ENCODE measurements at regions not wholly inside any gene's neighbourhood (a gene's known extent, or its start where the extent isn't known, plus 50 kb on each side); places are given as distances from the start of the nearest gene placed in this dataset.

DNA sequence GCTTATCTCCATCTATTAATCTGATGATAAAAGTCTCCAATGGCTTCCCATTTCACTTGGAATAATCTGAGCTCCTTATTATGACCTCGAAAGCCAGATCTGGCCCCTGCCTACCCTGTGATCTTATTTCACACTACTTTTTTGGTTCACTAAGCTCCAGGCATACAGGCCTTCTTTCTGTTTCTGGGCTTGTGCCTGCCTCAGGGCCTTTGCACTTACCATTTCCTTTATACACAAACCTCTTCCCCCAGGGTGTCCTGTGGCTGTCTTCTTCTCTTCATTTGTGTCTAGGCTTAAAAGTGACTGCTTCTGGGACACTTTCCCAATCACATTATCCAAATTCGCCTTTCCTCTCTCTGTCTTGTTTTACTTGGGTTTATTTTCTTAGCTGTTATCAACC lies 478.8 kb downstream of the LRIG3 start:
- TF ChIP-seq, protein P1, sequence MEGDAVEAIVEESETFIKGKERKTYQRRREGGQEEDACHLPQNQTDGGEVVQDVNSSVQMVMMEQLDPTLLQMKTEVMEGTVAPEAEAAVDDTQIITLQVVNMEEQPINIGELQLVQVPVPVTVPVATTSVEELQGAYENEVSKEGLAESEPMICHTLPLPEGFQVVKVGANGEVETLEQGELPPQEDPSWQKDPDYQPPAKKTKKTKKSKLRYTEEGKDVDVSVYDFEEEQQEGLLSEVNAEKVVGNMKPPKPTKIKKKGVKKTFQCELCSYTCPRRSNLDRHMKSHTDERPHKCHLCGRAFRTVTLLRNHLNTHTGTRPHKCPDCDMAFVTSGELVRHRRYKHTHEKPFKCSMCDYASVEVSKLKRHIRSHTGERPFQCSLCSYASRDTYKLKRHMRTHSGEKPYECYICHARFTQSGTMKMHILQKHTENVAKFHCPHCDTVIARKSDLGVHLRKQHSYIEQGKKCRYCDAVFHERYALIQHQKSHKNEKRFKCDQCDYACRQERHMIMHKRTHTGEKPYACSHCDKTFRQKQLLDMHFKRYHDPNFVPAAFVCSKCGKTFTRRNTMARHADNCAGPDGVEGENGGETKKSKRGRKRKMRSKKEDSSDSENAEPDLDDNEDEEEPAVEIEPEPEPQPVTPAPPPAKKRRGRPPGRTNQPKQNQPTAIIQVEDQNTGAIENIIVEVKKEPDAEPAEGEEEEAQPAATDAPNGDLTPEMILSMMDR (conservative IDR thresholded peaks at IDR 0.05; ENCODE audit: low read depth): no peak

DNA sequence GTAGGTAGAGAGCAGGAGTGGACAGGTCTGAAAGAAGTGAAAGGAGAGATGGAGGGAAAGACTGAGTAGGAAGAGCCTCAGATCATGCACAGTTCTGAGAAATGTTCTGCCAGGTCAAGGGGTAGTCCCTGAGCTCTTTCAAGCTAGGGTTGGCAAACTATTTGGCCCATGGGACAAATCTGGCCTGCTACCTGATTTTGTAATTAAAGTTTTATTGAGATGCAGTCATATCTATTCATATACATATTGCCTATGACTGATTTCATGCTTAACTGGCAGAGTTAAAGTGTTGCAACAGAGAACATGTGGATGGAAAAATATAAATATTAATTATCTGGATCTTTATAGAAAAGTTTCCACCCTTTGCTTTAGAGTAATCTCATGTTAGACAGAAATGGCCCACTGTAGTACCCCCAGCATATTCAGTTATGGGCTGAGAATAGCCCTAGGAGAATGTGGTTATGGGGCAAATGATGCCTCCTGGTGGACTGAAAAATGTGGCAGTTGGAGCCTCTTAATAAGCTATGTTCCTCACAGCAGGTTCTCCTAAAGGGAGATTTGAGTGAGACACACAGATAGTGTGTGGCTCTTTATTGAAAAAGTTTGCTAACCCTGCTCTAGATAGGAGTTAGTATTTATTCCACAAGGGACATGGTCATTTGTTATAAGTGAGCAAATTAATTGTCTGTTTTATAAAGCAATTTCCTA lies 476.9 kb downstream of the LRIG3 start:
- ChIA-PET POLR2A (ENCODE audit: low non-redundant PET) (no interaction called here), CTCF (interaction anchor here (0.7 to 0.8 kb wide), 2 partner anchors 19 to 95 kb away, joined by 3 to 5 read pairs; no protein-coding TSS in a partner anchor)
- TF ChIP-seq, protein P1 (conservative IDR thresholded peaks at IDR 0.05; ENCODE audit: low read depth): no peak
- H3K27ac ChIP-seq: no peak overlapping the region
- DNase-seq (ENCODE audit: low spot score): peak; percentile 13

More for the DNA sequence above, 478.8 kb downstream of the LRIG3 start:
- ChIA-PET CTCF (no interaction called here), POLR2A (ENCODE audit: low non-redundant PET) (no interaction called here)
- H3K27ac ChIP-seq: no peak overlapping the region
- DNase-seq (ENCODE audit: low spot score): no peak

DNA sequence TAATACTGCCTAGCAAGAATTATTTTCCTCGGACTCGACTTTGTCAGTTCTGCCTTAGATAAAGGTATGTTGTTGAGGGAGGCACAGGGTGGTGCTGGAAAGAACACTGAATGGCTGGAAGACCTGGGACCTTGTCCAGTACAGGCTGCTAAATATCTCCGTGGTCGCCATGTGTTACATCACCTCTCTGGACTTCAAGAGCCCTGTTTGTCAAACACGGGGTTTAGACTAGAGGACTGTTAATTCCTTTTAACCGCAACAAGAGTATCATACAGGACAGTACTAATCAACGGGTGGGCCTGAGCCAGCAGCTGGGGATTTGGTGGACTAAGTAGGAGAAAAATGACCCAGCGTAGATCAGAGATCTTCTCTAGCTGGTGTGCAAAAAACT lies 476.3 kb downstream of the LRIG3 start:
- POLR2A ChIA-PET (ENCODE audit: low non-redundant PET): interaction anchor here (0.6 kb wide), 1 partner anchor 23 kb away, joined by 3 read pairs; no protein-coding TSS in a partner anchor
- no peak for DNase-seq (ENCODE audit: low spot score)
- CTCF ChIA-PET: interaction anchor here (0.6 to 0.7 kb wide), 2 partner anchors 19 to 73 kb away, joined by 4 to 5 read pairs; no protein-coding TSS in a partner anchor
- H3K27ac ChIP-seq: no peak overlapping the region
- TF ChIP-seq, protein P1 (conservative IDR thresholded peaks at IDR 0.05; ENCODE audit: low read depth): no peak

DNA sequence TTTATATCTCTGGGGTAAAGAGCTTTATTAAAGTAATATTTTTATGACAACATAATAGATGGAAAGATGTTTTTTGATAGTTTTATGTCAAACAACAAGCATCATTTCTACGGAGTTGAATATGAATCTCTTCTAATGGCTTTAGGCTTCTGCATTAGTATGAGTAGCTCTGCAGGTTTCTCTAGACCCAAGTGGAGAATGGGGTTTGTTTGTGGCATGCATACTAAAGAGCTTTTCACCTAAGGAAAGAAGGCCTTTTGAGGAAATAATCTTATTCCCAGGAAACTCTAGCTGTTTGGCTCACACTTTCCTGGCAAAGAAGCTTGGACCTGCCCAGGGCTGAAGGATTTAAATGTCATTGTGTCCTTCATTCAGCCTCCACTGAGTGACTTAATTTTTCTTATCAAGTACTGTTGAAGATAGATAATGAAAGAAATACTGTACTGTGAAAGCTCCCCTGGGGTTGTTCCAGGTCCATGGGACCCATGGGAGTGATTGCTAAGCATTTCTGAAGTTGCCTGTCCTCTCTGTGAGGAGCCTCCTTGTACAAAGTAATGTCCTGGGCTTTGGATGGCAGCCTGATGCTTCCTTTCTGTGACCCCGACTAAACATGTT lies 469.3 kb downstream of the LRIG3 start:
- DNase-seq (ENCODE audit: low spot score): no peak
- no peak overlapping the region for H3K27ac ChIP-seq
- ChIA-PET POLR2A (ENCODE audit: low non-redundant PET) (no interaction called here), CTCF (no interaction called here)
- TF ChIP-seq, protein P1 (conservative IDR thresholded peaks at IDR 0.05; ENCODE audit: low read depth): no peak

DNA sequence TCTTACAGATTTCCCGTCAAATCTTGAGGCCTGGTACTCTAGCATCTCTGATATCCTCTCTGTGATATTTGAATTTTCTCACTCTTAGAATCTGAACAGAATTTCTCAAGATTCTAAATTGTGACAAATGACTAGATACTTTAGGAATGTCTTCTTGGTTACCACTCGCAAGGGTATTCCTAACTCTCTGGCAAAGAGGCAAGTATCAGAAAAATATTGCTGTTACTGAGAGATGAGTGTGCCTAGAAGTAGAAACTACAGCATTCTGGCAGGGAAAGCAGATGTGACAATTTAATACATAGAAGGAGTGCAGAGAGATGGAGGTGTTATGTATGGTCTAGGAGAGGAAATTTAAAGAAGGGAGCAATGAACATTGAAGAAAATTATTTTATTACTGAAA lies 467.8 kb downstream of the LRIG3 start:
- no peak for DNase-seq (ENCODE audit: low spot score)
- POLR2A ChIA-PET (ENCODE audit: low non-redundant PET): no interaction called here
- CTCF ChIA-PET: no interaction called here
- TF ChIP-seq, protein P1 (conservative IDR thresholded peaks at IDR 0.05; ENCODE audit: low read depth): no peak
- no peak overlapping the region for H3K27ac ChIP-seq

DNA sequence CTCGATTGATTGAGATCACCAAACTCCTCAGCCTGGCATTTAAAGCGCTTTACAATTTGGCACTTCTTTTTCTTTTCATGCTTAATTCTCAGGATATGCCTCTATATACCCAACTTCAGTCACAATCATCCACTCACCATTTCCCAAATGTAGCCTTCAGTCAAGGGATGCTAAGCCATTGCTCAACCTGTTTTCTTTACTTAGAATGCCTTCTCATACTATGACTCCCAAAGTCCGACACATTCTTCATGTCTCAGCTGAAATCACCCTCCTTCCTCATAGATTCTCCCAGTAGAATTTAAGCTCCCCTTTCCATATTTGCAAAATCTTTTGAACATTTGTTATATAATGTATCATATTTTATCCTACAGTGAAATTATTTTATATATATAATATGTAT lies 467.0 kb downstream of the LRIG3 start:
- TF ChIP-seq, protein P1 (conservative IDR thresholded peaks at IDR 0.05; ENCODE audit: low read depth): no peak
- CTCF ChIA-PET: no interaction called here
- no peak overlapping the region for H3K27ac ChIP-seq
- POLR2A ChIA-PET (ENCODE audit: low non-redundant PET): no interaction called here
- DNase-seq (ENCODE audit: low spot score): no peak

All from RWPE1 (cell line).